Hepatic stellate cell (primary cell): ENCODE measurements at regions not wholly inside any gene's neighbourhood (a gene's known extent, or its start where the extent isn't known, plus 50 kb on each side); places are given as distances from the start of the nearest gene placed in this dataset.

Experiments used
- DNase-seq: peaks from one replicate; pipeline ENCODE4 v3.0.0; 2011; ENCODE audit warnings: low spot score

- DNase-seq = no peak
Measured at GRCh38 chr14:83455561-83455960, 1921.9 kb upstream of the SEL1L start.

- no peak for DNase-seq
Measured at GRCh38 chr14:83461521-83461920, 1927.9 kb upstream of the SEL1L start.

GRCh38 chr14:83462759-83463158 lies 1929.1 kb upstream of the SEL1L start:
- no peak for DNase-seq

- no peak for DNase-seq
Measured at GRCh38 chr14:83463500-83464098, 1929.9 kb upstream of the SEL1L start.

GRCh38 chr14:83467811-83468210 lies 1934.2 kb upstream of the SEL1L start:
- no peak for DNase-seq

GRCh38 chr14:83470466-83470865 lies 1936.8 kb upstream of the SEL1L start:
- no peak for DNase-seq

GRCh38 chr14:83470959-83471695 lies 1937.5 kb upstream of the SEL1L start:
- DNase-seq = no peak

GRCh38 chr14:83473416-83474235 lies 1940.0 kb upstream of the SEL1L start:
- no peak for DNase-seq

- DNase-seq = no peak
Measured at GRCh38 chr14:83478741-83479140, 1945.1 kb upstream of the SEL1L start.

GRCh38 chr14:83483063-83483462 lies 1949.4 kb upstream of the SEL1L start:
- DNase-seq = no peak

- DNase-seq = no peak
Measured at GRCh38 chr14:83485591-83485990, 1951.9 kb upstream of the SEL1L start.

GRCh38 chr14:83491091-83491490 lies 1957.4 kb upstream of the SEL1L start:
- DNase-seq = no peak

GRCh38 chr14:83520837-83521236 lies 1987.2 kb upstream of the SEL1L start:
- no peak for DNase-seq

GRCh38 chr14:83529531-83529930 lies 1995.9 kb upstream of the SEL1L start:
- no peak for DNase-seq

GRCh38 chr14:83533734-83534133 lies 1996.2 kb upstream of the FLRT2 start:
- DNase-seq = no peak

GRCh38 chr14:83534995-83535394 lies 1994.9 kb upstream of the FLRT2 start:
- DNase-seq = no peak

GRCh38 chr14:83535444-83535843 lies 1994.5 kb upstream of the FLRT2 start:
- no peak for DNase-seq

- DNase-seq = no peak
Measured at GRCh38 chr14:83541147-83541546, 1988.8 kb upstream of the FLRT2 start.

GRCh38 chr14:83548061-83548839 lies 1981.7 kb upstream of the FLRT2 start:
- no peak for DNase-seq

GRCh38 chr14:83556065-83556464 lies 1973.9 kb upstream of the FLRT2 start:
- DNase-seq = no peak

- DNase-seq = no peak
Measured at GRCh38 chr14:83556746-83557453, 1973.0 kb upstream of the FLRT2 start.

GRCh38 chr14:83558946-83559345 lies 1971.0 kb upstream of the FLRT2 start:
- DNase-seq = no peak
